Mesodermal cell (in vitro differentiated cells): ENCODE measurements at regions not wholly inside any gene's neighbourhood (a gene's known extent, or its start where the extent isn't known, plus 50 kb on each side); places are given as distances from the start of the nearest gene placed in this dataset.

ENCODE experiments used
- H3K27ac ChIP-seq: 2 replicates; pipeline ENCODE4 v1.7.0; 2013; ENCODE audit warnings: mild to moderate bottlenecking, low read depth, low read length, moderate library complexity; ENCODE audit not compliant: severe bottlenecking
- H3K36me3 ChIP-seq: 2 replicates; pipeline ENCODE4 v1.7.1; 2013; ENCODE audit warnings: mild to moderate bottlenecking, low read length, moderate library complexity; ENCODE audit not compliant: control insufficient read depth, insufficient read depth
- H3K4me1 ChIP-seq: one replicate; pipeline ENCODE4 v1.7.1; 2013; ENCODE audit warnings: mild to moderate bottlenecking, low read length; ENCODE audit not compliant: insufficient read depth, control insufficient read depth, poor library complexity, severe bottlenecking
- H3K4me3 ChIP-seq: 2 replicates; pipeline ENCODE4 v1.7.0; 2013; ENCODE audit warnings: low read length, control low read depth, mild to moderate bottlenecking; ENCODE audit not compliant: insufficient read depth, poor library complexity, severe bottlenecking; ENCODE audit errors: extremely low read depth
- H3K9me3 ChIP-seq: 2 replicates; pipeline ENCODE4 v1.7.1; 2013; ENCODE audit warnings: mild to moderate bottlenecking, low read length, moderate library complexity; ENCODE audit not compliant: control insufficient read depth
- WGBS, 2 experiments: methylation state at CpG; one replicate each; pipeline ENCODE4 v1.1.5; 2013; ENCODE audit warnings: missing lambda C conversion rate in 2 of 2; ENCODE audit not compliant: insufficient coverage in 2 of 2; 5-methylcytosine and 5-hydroxymethylcytosine counted together

GRCh38 chrX:13478740-13479451, 90.5 kb upstream of the EGFL6 start:
- Histone ChIP-seq H3K4me3 (no peak overlapping the region), H3K36me3 (no peaks in the 10 kb centered on the region), H3K27ac (no peak overlapping the region), H3K4me1 (no peaks in the 10 kb centered on the region), H3K9me3 (no peaks in the 10 kb centered on the region)
- no CpG with 5 or more reads among the region's 6 CpGs for whole genome bisulfite sequencing, 2 experiments

- Histone ChIP-seq H3K4me1 (peaks cover 3% of the 10 kb centered on the region), H3K36me3 (no peaks in the 10 kb centered on the region), H3K4me3 (no peak overlapping the region), H3K9me3 (no peaks in the 10 kb centered on the region), H3K27ac (no peak overlapping the region)
- 80 to 100% methylated on average over 1 to 2 of the region's 4 CpGs for WGBS, 2 experiments
Observed at GRCh38 chrX:13476384-13476783, 93.0 kb upstream of the EGFL6 start.

- Histone ChIP-seq H3K4me1 (peaks cover 9% of the 10 kb centered on the region), H3K27ac (no peak overlapping the region), H3K4me3 (no peak overlapping the region), H3K36me3 (no peaks in the 10 kb centered on the region), H3K9me3 (no peaks in the 10 kb centered on the region)
- WGBS, 2 experiments: no CpG with 5 or more reads among the region's 4 CpGs
Observed at GRCh38 chrX:13474164-13474516, 95.3 kb upstream of the EGFL6 start.

- Histone ChIP-seq H3K36me3 (no peaks in the 10 kb centered on the region), H3K27ac (peak overlapping the region; percentile 36), H3K9me3 (no peaks in the 10 kb centered on the region), H3K4me1 (peaks cover 9% of the 10 kb centered on the region), H3K4me3 (no peak overlapping the region)
- whole genome bisulfite sequencing, 2 experiments: 80 to 88% methylated on average over 1 of the region's 9 CpGs
Observed at GRCh38 chrX:13473442-13474163, 95.8 kb upstream of the EGFL6 start.

GRCh38 chrX:13472975-13473374, 96.4 kb upstream of the EGFL6 start:
- WGBS, 2 experiments: no CpG with 5 or more reads among the region's 5 CpGs
- no peaks in the 10 kb centered on the region for H3K36me3 ChIP-seq
- H3K9me3 ChIP-seq: no peaks in the 10 kb centered on the region
- H3K27ac ChIP-seq: no peak overlapping the region
- peaks cover 9% of the 10 kb centered on the region for H3K4me1 ChIP-seq
- no peak overlapping the region for H3K4me3 ChIP-seq

- H3K36me3 ChIP-seq: no peaks in the 10 kb centered on the region
- H3K4me3 ChIP-seq: no peak overlapping the region
- peak overlapping the region; percentile 10 for H3K27ac ChIP-seq
- 80 to 88% methylated on average over 1 of the region's 3 CpGs for WGBS, 2 experiments
- H3K9me3 ChIP-seq: no peaks in the 10 kb centered on the region
- peaks cover 9% of the 10 kb centered on the region for H3K4me1 ChIP-seq
Observed at GRCh38 chrX:13471269-13471668, 98.1 kb upstream of the EGFL6 start.

GRCh38 chrX:13470685-13470977, 98.8 kb upstream of the EGFL6 start:
- peaks cover 9% of the 10 kb centered on the region for H3K4me1 ChIP-seq
- no peak overlapping the region for H3K4me3 ChIP-seq
- H3K36me3 ChIP-seq: no peaks in the 10 kb centered on the region
- H3K9me3 ChIP-seq: no peaks in the 10 kb centered on the region
- no CpG with 5 or more reads among the region's 3 CpGs for WGBS, 2 experiments
- no peak overlapping the region for H3K27ac ChIP-seq

- H3K36me3 ChIP-seq: no peaks in the 10 kb centered on the region
- H3K4me3 ChIP-seq: no peak overlapping the region
- no peaks in the 10 kb centered on the region for H3K9me3 ChIP-seq
- no peak overlapping the region for H3K27ac ChIP-seq
- peaks cover 9% of the 10 kb centered on the region for H3K4me1 ChIP-seq
- WGBS, 2 experiments: 80 to 86% methylated on average over 1 to 2 of the region's 4 CpGs
Observed at GRCh38 chrX:13469963-13470684, 99.3 kb upstream of the EGFL6 start.

GRCh38 chrX:13468096-13468495, 101.3 kb upstream of the EGFL6 start:
- no peak overlapping the region for H3K27ac ChIP-seq
- H3K4me1 ChIP-seq: peaks cover 6% of the 10 kb centered on the region
- 86% methylated on average over 4 of the region's 4 CpGs; no CpG with 5 or more reads in 1 of the 2 experiments for WGBS, 2 experiments
- no peaks in the 10 kb centered on the region for H3K9me3 ChIP-seq
- H3K36me3 ChIP-seq: no peaks in the 10 kb centered on the region
- no peak overlapping the region for H3K4me3 ChIP-seq

GRCh38 chrX:13467243-13467642, 102.2 kb upstream of the EGFL6 start:
- WGBS, 2 experiments: 100% methylated on average over 1 of the region's 1 CpG; no CpG with 5 or more reads in 1 of the 2 experiments
- Histone ChIP-seq H3K9me3 (no peaks in the 10 kb centered on the region), H3K4me3 (no peak overlapping the region), H3K4me1 (peaks cover 6% of the 10 kb centered on the region), H3K27ac (no peak overlapping the region), H3K36me3 (no peaks in the 10 kb centered on the region)
